GM21381 (cell line): ENCODE measurements at regions not wholly inside any gene's neighbourhood (a gene's known extent, or its start where the extent isn't known, plus 50 kb on each side); places are given as distances from the start of the nearest gene placed in this dataset.
"Not testable (repeated sequence)": the region's sequence is repeated elsewhere in the genome, so short reads cannot be mapped to it uniquely, and the experiment has no call there.

Experiments
- ATAC-seq: cut with Tn5 transposase; IDR thresholded peaks from one replicate; pipeline ENCODE4 v1.9.1; 2021; ENCODE audit warnings: mild to moderate bottlenecking, moderate library complexity; ENCODE audit not compliant: unreplicated experiment

DNA sequence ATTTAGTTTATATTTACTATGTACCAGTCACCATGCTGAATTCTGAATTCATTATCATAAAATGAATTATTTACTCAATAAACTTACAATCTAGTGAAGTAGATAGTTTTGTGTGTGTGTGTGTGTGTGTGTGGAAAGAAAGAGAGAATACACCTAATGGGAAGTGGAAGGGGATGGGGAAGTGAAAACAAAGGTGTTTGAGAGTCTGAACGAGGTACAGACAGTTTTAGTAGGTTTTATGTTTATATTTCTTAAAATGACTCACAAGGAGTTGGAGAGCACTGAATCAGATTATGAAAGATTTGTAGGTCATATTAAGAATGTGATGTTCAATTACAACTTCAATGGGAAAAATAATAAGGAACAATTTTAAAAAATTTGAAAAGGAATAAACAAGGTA is 1753.0 kb downstream of the SLITRK1 start:
- ATAC-seq, result no peak

DNA sequence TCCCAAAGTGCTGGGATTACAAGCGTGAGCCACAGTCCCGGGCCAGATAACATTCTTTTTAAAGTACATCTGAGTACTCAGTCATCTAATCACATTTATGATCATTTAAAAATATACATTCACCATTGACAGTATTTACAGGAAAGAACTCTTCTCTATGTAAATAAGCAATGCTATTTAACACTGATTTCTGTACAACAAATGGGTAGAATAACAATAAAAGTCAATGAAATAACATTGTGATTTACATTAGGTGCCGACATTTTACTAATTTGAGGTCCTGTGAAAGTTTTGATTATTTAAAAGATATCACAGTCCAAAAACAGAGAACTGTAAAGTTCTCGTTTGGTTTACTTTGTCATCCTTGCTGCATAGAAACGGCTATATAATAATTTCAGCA is 1763.7 kb downstream of the SLITRK1 start:
- no peak for ATAC-seq

DNA sequence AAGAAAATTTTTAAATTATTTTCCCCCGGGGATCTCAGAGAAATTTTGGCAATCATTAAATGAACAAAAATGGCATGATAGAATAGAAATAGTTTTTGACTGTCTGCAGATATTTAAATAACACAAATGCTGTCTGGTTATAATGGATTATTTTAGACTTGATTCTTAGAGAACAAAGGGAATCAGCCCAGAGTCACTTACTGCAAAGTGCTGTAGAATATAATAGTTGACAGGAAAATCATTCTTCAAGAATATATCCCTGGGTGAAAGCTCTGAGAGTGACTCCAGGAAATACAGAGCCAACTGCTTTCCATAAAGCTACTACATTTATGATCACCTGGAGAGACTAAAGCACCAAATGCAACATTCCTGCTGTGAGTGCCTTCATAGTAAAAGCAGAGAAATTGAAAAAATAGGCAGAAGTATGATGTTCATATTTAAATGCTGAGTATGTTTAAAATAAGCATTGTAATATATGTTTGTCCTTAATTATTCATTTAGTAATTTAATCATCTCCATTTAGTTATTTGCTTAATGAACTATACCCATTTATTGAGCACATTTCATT is 1765.8 kb downstream of the SLITRK1 start:
- ATAC-seq, result no peak

DNA sequence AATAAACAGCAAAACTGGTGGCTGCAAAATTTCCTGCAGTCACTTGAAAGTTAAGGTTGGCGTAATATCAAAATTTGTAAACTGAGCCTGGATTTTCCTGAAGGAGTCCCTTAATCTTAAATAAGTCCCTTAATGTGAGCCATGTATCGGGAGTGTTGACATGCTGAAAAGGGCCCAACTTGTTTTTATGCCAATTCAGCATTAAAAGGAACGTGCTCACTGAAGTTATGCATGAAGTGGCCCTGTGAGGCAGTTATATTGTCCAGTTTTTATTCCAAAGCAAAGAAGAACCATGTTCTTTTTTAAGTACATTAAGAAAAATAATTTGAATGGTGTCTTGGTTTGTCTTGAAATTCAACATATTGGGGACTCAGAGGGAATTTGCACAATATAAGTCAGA is 1766.9 kb downstream of the SLITRK1 start:
- no peak for ATAC-seq

DNA sequence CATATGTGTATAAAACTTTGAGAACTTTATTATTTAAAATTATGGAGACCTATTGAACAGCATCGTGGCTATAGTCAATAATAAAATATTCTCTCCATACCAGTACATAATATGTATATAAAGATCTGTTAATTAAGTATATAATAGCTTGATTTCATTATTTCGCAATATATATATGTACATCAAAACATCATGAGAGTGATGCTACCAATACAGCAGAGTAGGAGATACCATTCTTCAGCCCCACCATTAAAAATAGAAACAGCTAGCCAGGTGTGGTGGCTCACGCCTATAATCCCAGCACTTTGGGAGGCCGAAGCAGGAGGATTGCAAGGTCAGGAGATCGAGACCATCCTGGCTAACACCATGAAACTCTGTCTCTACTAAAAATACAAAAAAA is 1755.3 kb upstream of the SPRY2 start:
- no peak for ATAC-seq

DNA sequence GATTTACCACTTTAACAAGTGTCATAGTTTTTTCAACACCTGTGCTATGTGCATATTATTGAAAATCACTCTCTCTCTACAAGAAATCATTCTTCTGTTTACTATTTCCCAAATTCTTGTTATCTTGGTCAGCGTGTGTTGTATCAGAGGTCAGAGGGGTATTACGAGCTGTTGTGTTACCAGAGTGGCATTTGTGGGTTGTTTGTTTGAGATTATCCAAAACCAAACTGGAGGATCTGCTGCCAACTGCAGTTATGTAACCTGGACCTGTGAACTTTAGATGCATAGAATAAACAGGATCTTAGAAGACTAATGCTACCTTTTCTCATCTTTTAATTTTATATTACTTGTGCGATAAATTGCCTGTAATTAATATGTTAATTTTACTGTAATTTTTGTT is 1751.4 kb upstream of the SPRY2 start:
- no peak for ATAC-seq

DNA sequence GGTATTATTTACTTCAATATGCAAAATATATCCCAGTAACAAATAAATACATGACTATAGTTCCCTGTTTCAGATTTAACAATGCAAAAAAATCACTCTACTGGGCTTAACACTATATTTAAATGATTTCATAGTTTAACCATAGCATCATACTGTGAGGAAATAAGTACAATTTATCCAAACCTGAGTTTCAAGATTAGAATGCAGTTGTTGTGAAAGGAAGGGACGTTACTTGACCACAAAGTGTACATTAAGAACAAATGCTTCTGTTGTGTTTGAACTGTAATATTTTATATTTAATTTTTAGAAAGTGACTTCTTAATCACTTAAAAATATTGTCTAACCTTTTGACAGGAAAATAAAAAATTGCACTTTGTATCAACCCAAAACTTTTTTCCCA is 1747.9 kb upstream of the SPRY2 start:
- ATAC-seq, result no peak

DNA sequence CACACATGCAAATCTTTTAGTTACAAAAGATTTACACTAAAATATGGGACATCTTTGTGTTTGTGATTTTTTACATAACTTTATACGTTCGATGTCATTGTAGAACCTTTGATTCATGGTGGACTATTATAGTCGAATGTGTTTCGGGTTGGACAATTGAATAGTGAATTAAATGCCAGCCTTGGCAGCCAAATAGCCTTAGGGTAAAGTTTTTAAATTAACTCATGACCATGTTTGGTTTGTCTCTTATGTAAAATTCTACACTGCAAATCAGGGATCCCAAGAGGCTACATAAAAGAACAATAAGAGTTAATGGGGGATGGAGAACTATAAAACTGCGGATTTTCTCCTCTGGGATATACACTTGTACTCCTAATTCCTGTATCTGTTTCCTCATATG is 1735.6 kb upstream of the SPRY2 start:
- no peak for ATAC-seq

DNA sequence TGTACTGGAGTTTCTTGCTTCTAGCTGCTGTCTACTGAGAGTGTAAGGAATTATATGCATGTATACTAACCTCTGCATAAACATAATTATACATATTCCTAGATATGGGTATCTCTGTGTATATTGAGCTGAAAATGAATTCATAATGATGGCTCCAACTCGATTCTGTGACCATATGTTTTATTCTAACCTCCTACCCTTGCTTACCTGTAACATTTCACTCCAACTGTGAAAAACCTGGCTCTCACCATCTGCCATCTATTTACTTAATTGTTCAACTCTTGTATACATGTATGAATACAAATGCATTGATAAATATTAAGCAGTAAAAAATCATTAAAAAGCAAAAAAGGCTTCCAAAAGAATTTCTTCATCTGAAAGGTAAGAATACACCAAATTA is 1729.5 kb upstream of the SPRY2 start:
- no peak for ATAC-seq

DNA sequence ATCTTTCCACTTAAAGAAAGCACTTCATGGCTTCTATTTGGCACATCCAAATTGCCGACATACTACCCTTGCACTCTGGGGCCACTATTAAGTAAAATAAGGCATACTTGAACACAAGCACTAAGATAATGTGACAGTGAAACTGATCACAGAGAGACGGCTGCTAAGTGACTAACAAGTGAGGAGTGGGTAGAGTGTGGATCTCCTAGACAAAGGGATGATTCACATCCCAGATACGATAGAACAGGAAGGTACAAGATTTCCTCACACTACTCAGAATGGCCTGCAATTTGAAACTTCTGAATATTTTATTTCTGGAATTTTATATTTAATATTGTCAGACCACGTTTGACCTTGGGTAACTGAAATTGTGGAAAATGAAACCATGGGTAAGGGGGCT is 1721.8 kb upstream of the SPRY2 start:
- no peak for ATAC-seq

DNA sequence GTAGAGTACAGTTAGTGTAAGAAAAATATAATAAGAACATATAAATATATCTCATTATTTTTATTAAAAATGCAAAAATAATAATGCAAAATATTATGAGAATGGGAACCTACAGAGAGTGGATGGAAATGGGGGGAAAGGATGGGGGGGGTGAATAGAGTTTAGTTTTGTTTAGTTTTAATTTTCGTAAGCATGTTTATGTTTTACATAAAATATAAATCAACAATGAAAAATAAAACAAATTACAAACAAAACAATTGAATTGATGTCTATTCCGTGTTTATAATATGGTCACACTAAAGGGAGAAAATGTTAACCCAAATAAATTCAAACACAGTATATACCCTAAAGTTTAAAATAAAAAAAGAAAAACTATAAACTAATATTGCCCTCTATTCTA is 1717.4 kb upstream of the SPRY2 start:
- no peak for ATAC-seq

DNA sequence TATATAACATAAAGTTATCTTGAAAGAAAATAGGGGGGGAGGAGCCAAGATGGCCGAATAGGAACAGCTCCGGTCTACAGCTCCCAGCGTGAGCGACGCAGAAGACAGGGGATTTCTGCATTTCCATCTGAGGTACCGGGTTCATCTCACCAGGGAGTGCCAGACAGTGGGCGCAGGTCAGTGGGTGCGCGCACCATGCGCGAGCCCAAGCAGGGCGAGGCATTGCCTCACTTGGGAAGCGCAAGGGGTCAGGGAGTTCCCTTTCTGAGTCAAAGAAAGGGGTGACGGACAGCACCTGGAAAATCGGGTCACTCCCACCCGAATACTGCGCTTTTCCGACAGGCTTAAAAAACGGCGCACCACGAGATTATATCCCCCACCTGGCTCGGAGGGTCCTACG is 1704.4 kb upstream of the SPRY2 start:
- not testable (repeated sequence) for ATAC-seq

DNA sequence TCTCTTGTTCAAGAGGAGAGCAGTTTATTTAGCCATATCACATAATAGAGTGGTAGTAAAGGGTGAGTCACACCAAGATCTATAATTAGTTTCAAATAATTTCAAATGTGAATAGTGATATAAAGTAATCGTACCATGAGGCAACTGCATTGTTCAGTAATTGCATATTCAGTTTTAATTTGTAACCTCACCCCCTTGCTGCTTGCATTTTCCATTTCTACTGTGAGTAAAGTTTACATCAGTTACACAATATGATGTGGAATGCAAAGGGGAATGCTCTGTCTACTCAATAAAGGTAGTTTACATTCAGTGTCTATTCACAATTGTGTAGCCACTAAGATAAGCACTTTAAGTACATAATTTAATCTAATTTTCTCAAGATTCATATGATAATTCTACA is 1695.7 kb upstream of the SPRY2 start:
- no peak for ATAC-seq

DNA sequence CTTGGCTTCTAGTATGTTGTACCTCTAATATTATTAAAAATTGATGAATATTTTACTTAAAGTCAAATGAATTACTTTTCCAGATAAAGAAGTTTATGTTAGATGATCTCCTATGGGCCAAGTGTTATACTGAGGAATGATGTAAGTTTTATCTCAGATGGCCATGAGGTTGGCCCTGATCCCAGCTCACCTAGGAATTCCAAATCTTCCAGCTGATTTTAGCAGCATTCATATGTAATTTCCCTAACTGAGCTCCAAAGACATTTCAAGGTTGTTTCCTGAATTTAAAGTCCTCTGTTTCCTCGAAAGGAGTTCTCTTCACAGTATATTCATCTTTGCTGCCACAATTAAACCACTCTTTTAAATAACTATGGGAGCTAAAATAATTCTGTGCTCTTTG is 1670.4 kb upstream of the SPRY2 start:
- ATAC-seq, result no peak

DNA sequence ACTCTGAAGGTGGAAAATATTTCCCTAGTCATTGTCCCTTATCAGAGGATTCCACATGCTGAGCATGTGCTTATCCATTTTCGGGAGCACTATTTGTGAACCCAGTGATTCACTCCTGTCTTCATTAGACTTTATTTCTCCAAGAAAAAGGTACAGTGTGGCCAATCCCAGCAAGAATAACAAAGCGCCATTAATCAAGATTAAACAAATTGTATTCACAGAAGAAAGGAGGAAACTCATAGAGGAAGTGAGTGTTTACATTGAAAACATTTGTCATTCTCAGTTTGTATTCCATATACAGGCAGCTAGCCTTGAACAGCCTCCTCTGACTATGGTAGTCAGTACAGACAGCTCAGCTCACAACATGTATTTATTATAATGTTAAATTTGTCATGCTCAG is 1669.9 kb upstream of the SPRY2 start:
- ATAC-seq, result no peak

DNA sequence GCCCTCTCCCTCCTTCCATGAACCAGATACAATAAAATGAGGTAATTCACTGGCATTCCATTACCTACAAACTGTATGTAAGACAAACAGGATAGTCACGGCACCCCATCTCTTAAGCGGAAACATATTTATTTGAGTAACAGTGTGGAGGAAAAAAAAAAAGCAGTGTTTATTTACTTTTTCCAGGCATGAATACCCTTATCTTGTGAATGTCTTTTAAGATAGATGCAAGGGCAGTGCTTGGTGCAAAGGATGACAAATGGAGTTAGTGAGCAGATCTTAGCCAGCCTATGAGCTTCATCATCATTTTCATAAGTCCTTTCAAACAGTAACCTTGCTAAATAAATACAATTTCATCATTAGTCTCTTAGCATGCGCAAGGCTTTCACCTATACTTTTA is 1661.8 kb upstream of the SPRY2 start:
- ATAC-seq, result no peak

DNA sequence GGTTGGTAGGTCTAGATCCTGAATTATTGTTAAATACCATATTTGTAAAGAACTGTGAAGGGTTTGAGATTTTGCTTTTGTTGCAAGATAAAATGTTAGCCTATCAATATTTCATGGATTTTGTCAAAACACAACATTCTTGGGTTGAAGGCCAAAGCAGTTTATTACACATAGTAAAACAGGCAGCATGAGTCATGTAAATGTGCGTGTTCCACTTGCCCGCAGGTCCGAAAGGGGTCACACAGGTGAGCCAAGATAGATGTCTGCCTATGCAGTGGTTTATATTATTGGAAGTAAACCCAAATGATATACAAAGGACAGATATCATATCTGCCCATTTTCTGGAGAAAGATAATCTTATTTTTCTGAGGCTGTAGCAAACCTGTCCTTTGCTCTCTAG is 1654.4 kb upstream of the SPRY2 start:
- ATAC-seq, result no peak

DNA sequence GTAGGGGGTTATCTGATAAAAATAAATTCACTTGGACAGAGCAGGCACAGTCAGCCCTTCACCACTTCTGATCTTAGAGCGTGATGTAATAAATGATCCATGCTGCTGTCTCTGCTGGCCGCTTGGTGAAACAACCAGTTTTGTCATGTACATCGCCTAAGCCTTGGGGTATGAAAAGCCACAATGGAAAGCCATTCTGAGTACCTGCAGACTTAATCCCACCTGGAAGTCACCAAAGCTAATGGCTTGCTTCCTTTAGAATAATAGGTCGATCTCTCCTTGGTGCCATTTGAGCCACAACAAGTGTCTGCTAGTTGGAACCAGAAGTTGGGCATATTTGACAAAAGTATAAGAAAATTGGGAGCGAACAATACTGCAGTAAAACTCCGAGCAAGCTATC is 1649.7 kb upstream of the SPRY2 start:
- ATAC-seq, result no peak

DNA sequence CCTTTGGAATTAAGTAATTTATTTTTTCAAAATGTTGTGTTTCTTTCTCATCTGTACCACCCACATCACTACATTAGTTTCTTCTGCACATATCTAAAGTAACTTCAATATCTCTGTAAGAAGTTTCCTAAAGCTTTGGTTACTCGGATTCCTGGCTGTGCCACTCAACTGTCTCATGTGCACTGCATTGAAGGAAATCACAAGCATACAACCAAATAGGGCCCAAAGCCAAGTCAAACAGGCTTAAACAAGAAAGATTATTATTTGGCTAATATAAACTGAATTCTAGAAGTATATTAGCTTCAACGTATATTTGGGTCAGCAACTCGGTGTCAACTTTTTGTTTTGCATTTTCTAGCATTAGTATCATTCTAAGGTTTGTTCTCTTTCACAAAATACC is 1647.6 kb upstream of the SPRY2 start:
- no peak for ATAC-seq

DNA sequence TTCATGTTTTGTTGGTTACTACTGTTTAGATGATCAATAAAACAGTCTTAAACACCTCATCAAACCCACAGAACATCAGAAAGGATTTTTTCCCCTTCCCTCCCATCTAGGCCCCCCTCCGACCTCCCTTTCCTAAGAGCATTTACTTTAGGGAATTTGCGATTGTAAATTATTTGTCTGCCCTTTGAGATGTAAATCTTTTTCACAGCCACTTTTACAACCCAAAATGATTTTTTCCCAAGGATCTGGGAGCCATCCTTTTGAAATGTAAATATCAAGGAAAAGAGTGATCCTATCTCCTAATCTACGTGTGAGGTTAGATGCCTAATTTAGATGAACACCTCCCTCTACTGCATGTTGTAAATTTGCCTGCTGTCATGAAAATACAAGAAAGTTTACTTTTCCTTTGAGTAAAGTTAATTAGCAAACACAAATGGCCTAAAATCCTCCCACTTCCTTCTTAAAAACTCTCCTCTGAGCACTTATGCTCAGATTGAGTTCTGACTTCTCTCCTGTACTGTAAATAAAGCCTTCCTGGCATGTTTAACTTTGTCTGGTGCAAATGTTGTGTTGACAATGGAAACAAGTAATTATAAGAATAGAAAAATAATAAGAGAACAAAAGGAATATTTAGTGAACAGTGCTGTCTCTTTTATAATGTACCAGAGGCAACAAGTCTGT is 1646.9 kb upstream of the SPRY2 start:
- ATAC-seq, result no peak

DNA sequence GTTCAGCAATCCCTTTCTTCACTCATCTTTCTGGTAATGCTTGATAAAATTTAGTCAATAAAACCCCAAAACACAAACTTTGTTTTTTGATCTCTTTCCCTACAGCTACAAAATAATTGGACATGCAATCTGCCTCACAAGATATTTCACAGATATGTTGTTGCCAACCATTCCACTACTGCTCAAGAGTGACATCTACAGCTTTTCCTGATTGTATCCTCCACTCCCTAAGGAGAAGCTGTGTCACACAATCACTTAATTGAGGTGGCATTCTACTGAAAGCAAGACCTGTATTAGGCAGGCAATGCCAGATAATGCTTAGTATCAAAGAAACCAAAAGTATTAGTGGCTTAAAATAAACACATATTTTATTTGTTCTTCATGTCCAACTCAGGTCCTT is 1646.2 kb upstream of the SPRY2 start:
- no peak for ATAC-seq

DNA sequence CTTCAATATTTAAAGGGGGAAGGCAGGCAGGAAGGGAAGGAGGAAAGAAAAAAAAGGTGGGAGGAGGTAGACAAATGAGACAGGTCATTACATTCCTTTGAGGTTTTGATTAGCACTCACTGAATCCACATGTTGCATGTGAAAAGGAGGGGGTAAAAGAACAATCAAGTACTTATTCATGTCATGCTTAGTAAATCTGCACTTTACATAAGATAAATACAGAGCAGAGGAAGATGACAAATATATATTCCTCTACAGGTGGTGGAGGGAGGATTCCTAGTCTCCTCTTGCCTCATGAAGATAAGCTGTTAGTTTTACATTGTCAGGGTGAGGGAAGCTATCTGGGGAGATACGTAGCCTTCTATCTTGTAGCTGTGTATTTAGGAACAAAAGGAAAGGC is 1645.4 kb upstream of the SPRY2 start:
- ATAC-seq, result no peak

DNA sequence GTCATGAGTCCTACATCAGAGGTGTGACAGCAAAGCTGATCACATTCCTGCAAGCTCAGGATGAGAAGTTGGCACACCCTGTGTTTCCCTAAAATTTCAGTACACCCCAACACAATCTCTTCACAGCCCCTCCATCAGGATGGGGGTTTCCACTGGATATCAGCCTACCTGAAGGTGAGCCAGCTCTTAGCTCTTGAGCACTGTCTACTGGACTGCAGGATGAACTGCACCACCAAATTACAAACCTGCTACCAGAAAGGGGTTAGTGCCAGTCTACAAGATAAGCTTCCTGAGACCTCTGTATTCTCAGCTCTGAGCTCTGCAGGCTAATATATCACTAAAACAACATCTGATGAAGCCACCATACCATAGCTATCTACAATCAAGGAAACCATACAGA is 1616.2 kb upstream of the SPRY2 start:
- no peak for ATAC-seq
